Lower leg skin (tissue), 3 donors: ENCODE measurements at regions not wholly inside any gene's neighbourhood (a gene's known extent, or its start where the extent isn't known, plus 50 kb on each side); places are given as distances from the start of the nearest gene placed in this dataset.
"Not testable (repeated sequence)": the region's sequence is repeated elsewhere in the genome, so short reads cannot be mapped to it uniquely, and the experiment has no call there.

Source experiments
- CTCF ChIP-seq, 3 donors: fragments of 450-650 bp; IDR thresholded peaks; one replicate each; pipeline ENCODE4 v1.5.1; 2016; ENCODE audit warnings: antibody characterized with exemption in 3 of 3, mild to moderate bottlenecking in 3 of 3, moderate library complexity in 2 of 3
- POLR2A ChIP-seq, 2 donors: fragments of 450-650 bp; IDR thresholded peaks; one replicate each; pipeline ENCODE4 v1.6.1; 2016 to 2017; ENCODE audit warnings: antibody characterized with exemption in 2 of 2, mild to moderate bottlenecking in 1 of 2, moderate library complexity in 1 of 2

- not testable (repeated sequence) for TF ChIP-seq CTCF, POLR2A (IDR thresholded peaks at IDR 0.05)
These were observed 215.9 kb upstream of the POTEB3 start for GRCh38 chr15:21656114-21656746.
